PC-9 (cell line): ENCODE measurements at regions not wholly inside any gene's neighbourhood (a gene's known extent, or its start where the extent isn't known, plus 50 kb on each side); places are given as distances from the start of the nearest gene placed in this dataset.

Experiments
- BruUV-seq: library from RNA; stranded (reverse); fragments of 400-500 nt; replicated peaks from 2 replicates; lab custom pipeline; 2021; lab: Mats Ljungman, UMichigan
- CTCF ChIA-PET: fragments of 300-600 bp; sonication (Branson Sonifier 250); formaldehyde crosslinking; loops from one replicate; lab custom pipeline; 2022; ENCODE audit warnings: antibody characterized with exemption; lab: Charles Lee
- POLR2A ChIA-PET: fragments of 300-600 bp; sonication (Branson Sonifier 250); formaldehyde crosslinking; loops from one replicate; lab custom pipeline; 2022; ENCODE audit warnings: antibody characterized with exemption; ENCODE audit not compliant: unreplicated experiment; lab: Charles Lee
- DNase-seq, 2 experiments: peaks; one replicate each; pipeline versions ENCODE4 v3.0.0 to v3.0.0-alpha.2; 2015 to 2022; ENCODE audit warnings: mixed read lengths in 1 of 2
- H2AFZ ChIP-seq: fragments of 200-600 bp; sonication (generic); 2 replicates; pipeline ENCODE4 v1.8.1; 2017; ENCODE audit warnings: antibody characterized with exemption
- H3F3A ChIP-seq: fragments of 200-600 bp; sonication (generic); 2 replicates; pipeline ENCODE4 v1.8.1; 2017; ENCODE audit warnings: antibody characterized with exemption, mild to moderate bottlenecking, low read depth; ENCODE audit not compliant: insufficient read depth
- H3K27ac ChIP-seq: fragments of 200-600 bp; sonication (generic); 2 replicates; pipeline ENCODE4 v1.6.1; 2016; ENCODE audit warnings: mixed run types
- H3K27me3 ChIP-seq: fragments of 200-600 bp; sonication (generic); 2 replicates; pipeline ENCODE4 v1.6.1; 2016; ENCODE audit warnings: low read depth, mixed run types; ENCODE audit not compliant: insufficient read depth
- H3K36me3 ChIP-seq: fragments of 200-600 bp; sonication (generic); 2 replicates; pipeline ENCODE4 v1.6.1; 2016; ENCODE audit warnings: low read depth, mixed run types
- H3K4me1 ChIP-seq: fragments of 200-600 bp; sonication (generic); replicated peaks from 2 replicates; pipeline ENCODE4 v1.6.1; 2016; ENCODE audit warnings: mixed run types; ENCODE audit not compliant: insufficient read depth
- H3K4me2 ChIP-seq: fragments of 200-600 bp; sonication (generic); 2 replicates; pipeline ENCODE4 v1.6.1; 2017; ENCODE audit warnings: mixed run types
- H3K4me3 ChIP-seq: fragments of 200-600 bp; sonication (generic); 2 replicates; pipeline ENCODE4 v1.6.1; 2016; ENCODE audit warnings: mixed run types
- H3K79me2 ChIP-seq: fragments of 200-600 bp; sonication (generic); 2 replicates; pipeline ENCODE4 v1.6.1; 2017; ENCODE audit warnings: low read depth, mixed run types
- H3K9me2 ChIP-seq: fragments of 200-600 bp; sonication (generic); 2 replicates; pipeline ENCODE4 v1.8.1; 2017; ENCODE audit warnings: mild to moderate bottlenecking; ENCODE audit not compliant: insufficient read depth
- H3K9me3 ChIP-seq: fragments of 200-600 bp; sonication (generic); 2 replicates; pipeline ENCODE4 v1.8.1; 2016; ENCODE audit warnings: low read depth; ENCODE audit not compliant: insufficient read depth
- H4K20me1 ChIP-seq: fragments of 200-600 bp; sonication (generic); 2 replicates; pipeline ENCODE4 v1.8.1; 2017; ENCODE audit not compliant: insufficient read depth
- CTCF ChIP-seq: fragments of 200-600 bp; sonication (generic); conservative IDR thresholded peaks from 2 replicates; pipeline ENCODE4 v1.6.1; 2017; ENCODE audit warnings: mixed run types, antibody characterized with exemption, mild to moderate bottlenecking, moderate library complexity
- EZH2 ChIP-seq: fragments of 200-600 bp; sonication (generic); IDR thresholded peaks from 2 replicates; pipeline ENCODE4 v1.8.0; 2017; ENCODE audit warnings: antibody characterized with exemption, low read depth
- intact Hi-C: fragments of 100-400 bp; cut with micrococcal nuclease; formaldehyde crosslinking; loops from one replicate; pipeline ENCODE4 v1.10.0; 2022; ENCODE audit not compliant: unreplicated experiment

- Histone ChIP-seq H3K36me3 (no peaks in the 10 kb centered on the region), H3K4me1 (0 out of 2 replicates have a peak, but pooled peaks cover 3% of the 10 kb centered on the region), H3K79me2 (no peaks in the 10 kb centered on the region), H3K9me3 (no peaks in the 10 kb centered on the region), H3K9me2 (no peaks in the 10 kb centered on the region), H3F3A (peaks cover 7% of the 10 kb centered on the region; the same call in 1 of the 2 replicates), H3K27me3 (no peaks in the 10 kb centered on the region), H3K4me3 (no peak overlapping the region), H3K27ac (no peak overlapping the region), H2AFZ (no peak overlapping the region), H4K20me1 (no peaks in the 10 kb centered on the region), H3K4me2 (no peak overlapping the region)
- TF ChIP-seq CTCF: no peak
- ChIA-PET CTCF (no interaction called here), POLR2A (interaction anchor here (0.6 kb wide), 1 partner anchor 15 kb away, joined by 3 read pairs; no protein-coding TSS in a partner anchor)
- intact Hi-C loops: no loop called here
- DNase-seq: no peak
- BruUV-seq: no TSS peak
These were observed 138.0 kb upstream of the GLI2 start for GRCh38 chr2:120597595-120598193.

- BruUV-seq: no TSS peak
- Histone ChIP-seq H3K27ac (no peak overlapping the region), H3K4me1 (0 out of 2 replicates have a peak, but pooled peaks cover 3% of the 10 kb centered on the region), H3K79me2 (no peaks in the 10 kb centered on the region), H3K4me2 (no peak overlapping the region), H3K9me3 (no peaks in the 10 kb centered on the region), H3K36me3 (no peaks in the 10 kb centered on the region), H3K9me2 (no peaks in the 10 kb centered on the region), H3F3A (peaks cover 11% of the 10 kb centered on the region; the same call in 1 of the 2 replicates), H3K27me3 (no peaks in the 10 kb centered on the region), H4K20me1 (no peaks in the 10 kb centered on the region), H3K4me3 (no peak overlapping the region), H2AFZ (no peak overlapping the region)
- ChIA-PET POLR2A (no interaction called here), CTCF (no interaction called here)
- intact Hi-C loops: no loop called here
- TF ChIP-seq CTCF (no peak), EZH2 (no peak)
- no peak for DNase-seq
These were observed 137.3 kb upstream of the GLI2 start for GRCh38 chr2:120598416-120598815.

GRCh38 chr2:120599072-120599471, 136.6 kb upstream of the GLI2 start:
- BruUV-seq: no TSS peak
- H3F3A ChIP-seq: peaks cover 17% of the 10 kb centered on the region; the same call in 1 of the 2 replicates
- no peak overlapping the region for H2AFZ ChIP-seq
- 0 out of 2 replicates have a peak, but pooled peaks cover 3% of the 10 kb centered on the region for H3K4me1 ChIP-seq
- DNase-seq: no peak
- ChIA-PET POLR2A (interaction anchor here (0.5 kb wide), 1 partner anchor 15 kb away, joined by 3 read pairs; no protein-coding TSS in a partner anchor), CTCF (no interaction called here)
- no peaks in the 10 kb centered on the region for H3K27me3 ChIP-seq
- H4K20me1 ChIP-seq: no peaks in the 10 kb centered on the region
- no peaks in the 10 kb centered on the region for H3K36me3 ChIP-seq
- no peak for TF ChIP-seq CTCF
- no peaks in the 10 kb centered on the region for H3K9me3 ChIP-seq
- H3K27ac ChIP-seq: no peak overlapping the region
- intact Hi-C loops: no loop called here
- H3K4me2 ChIP-seq: no peak overlapping the region
- H3K79me2 ChIP-seq: no peaks in the 10 kb centered on the region
- no peaks in the 10 kb centered on the region for H3K9me2 ChIP-seq
- H3K4me3 ChIP-seq: no peak overlapping the region
